ENCODE measurements at regions not wholly inside any gene's neighbourhood (a gene's known extent, or its start where the extent isn't known, plus 50 kb on each side); places are given as distances from the start of the nearest gene placed in this dataset. TPM values are rescaled to one million over a fixed set of nuclear protein-coding genes. Genes with fewer than 3 reads are reported as not detected.

- H3K36me3 ChIP-seq (ENCODE audit: insufficient read depth, low read length) = no peaks in the 10 kb centered on the region
- H3K4me1 ChIP-seq (ENCODE audit: low read length) = no peaks in the 10 kb centered on the region
These were observed 55.9 kb upstream of the PDE5A start for GRCh38 chr4:119684463-119684862.

GRCh38 chr4:119683518-119683917 lies 54.9 kb upstream of the PDE5A start:
- Histone ChIP-seq H3K4me1 (ENCODE audit: low read length) (no peaks in the 10 kb centered on the region), H3K27ac (ENCODE audit: low read length) (no peak overlapping the region), H3K9me3 (ENCODE audit: low read length) (no peaks in the 10 kb centered on the region), H4K20me1 (ENCODE audit: insufficient read depth, low read depth, low read length) (no peaks in the 10 kb centered on the region), H3K9ac (ENCODE audit: low read length) (no peak overlapping the region), H3K79me2 (ENCODE audit: low read length) (no peaks in the 10 kb centered on the region), H2AFZ (ENCODE audit: low read length) (no peak overlapping the region), H3K36me3 (ENCODE audit: insufficient read depth, low read length) (no peaks in the 10 kb centered on the region), H3K27me3 (ENCODE audit: low read length) (no peaks in the 10 kb centered on the region), H3K4me2 (ENCODE audit: low read depth, low read length, poor library complexity, severe bottlenecking) (no peak overlapping the region), H3K4me3 (ENCODE audit: low read length) (no peak overlapping the region), H3K9me2 (replicated peaks; ENCODE audit: insufficient read depth, low read length) (no peaks in the 10 kb centered on the region)
- DNase-seq = no peak

More at GRCh38 chr4:119684463-119684862, 55.9 kb upstream of the PDE5A start:
- Histone ChIP-seq H4K20me1 (ENCODE audit: insufficient read depth, low read depth, low read length) (no peaks in the 10 kb centered on the region), H3K27ac (ENCODE audit: low read length) (no peak overlapping the region), H3K9ac (ENCODE audit: low read length) (no peak overlapping the region), H3K27me3 (ENCODE audit: low read length) (0 out of 2 replicates have a peak, but pooled peaks cover under 1% of the 10 kb centered on the region), H3K79me2 (ENCODE audit: low read length) (no peaks in the 10 kb centered on the region), H3K4me2 (ENCODE audit: low read depth, low read length, poor library complexity, severe bottlenecking) (no peak overlapping the region), H3K9me2 (replicated peaks; ENCODE audit: insufficient read depth, low read length) (no peaks in the 10 kb centered on the region), H3K4me3 (ENCODE audit: low read length) (no peak overlapping the region), H3K9me3 (ENCODE audit: low read length) (no peaks in the 10 kb centered on the region), H2AFZ (ENCODE audit: low read length) (no peak overlapping the region)
- DNase-seq = no peak

GRCh38 chr4:119682099-119682498 lies 53.5 kb upstream of the PDE5A start:
- no peak for DNase-seq
- Histone ChIP-seq H3K9me3 (ENCODE audit: low read length) (no peaks in the 10 kb centered on the region), H3K4me2 (ENCODE audit: low read depth, low read length, poor library complexity, severe bottlenecking) (no peak overlapping the region), H3K4me1 (ENCODE audit: low read length) (no peaks in the 10 kb centered on the region), H2AFZ (ENCODE audit: low read length) (no peak overlapping the region), H3K9me2 (replicated peaks; ENCODE audit: insufficient read depth, low read length) (no peaks in the 10 kb centered on the region), H3K79me2 (ENCODE audit: low read length) (no peaks in the 10 kb centered on the region), H4K20me1 (ENCODE audit: insufficient read depth, low read depth, low read length) (no peaks in the 10 kb centered on the region), H3K27ac (ENCODE audit: low read length) (no peak overlapping the region), H3K9ac (ENCODE audit: low read length) (no peak overlapping the region), H3K27me3 (ENCODE audit: low read length) (no peaks in the 10 kb centered on the region), H3K4me3 (ENCODE audit: low read length) (no peak overlapping the region), H3K36me3 (ENCODE audit: insufficient read depth, low read length) (no peaks in the 10 kb centered on the region)

- H3K9me3 ChIP-seq (ENCODE audit: low read length) = no peaks in the 10 kb centered on the region
- H3K9me2 ChIP-seq (replicated peaks; ENCODE audit: insufficient read depth, low read length) = no peaks in the 10 kb centered on the region
- H3K4me3 ChIP-seq (ENCODE audit: low read length) = no peak overlapping the region
- no peak overlapping the region for H3K4me2 ChIP-seq (ENCODE audit: low read depth, low read length, poor library complexity, severe bottlenecking)
- H3K9ac ChIP-seq (ENCODE audit: low read length) = no peak overlapping the region
- no peaks in the 10 kb centered on the region for H3K27me3 ChIP-seq (ENCODE audit: low read length)
- DNase-seq = no peak
- no peaks in the 10 kb centered on the region for H3K36me3 ChIP-seq (ENCODE audit: insufficient read depth, low read length)
- H3K27ac ChIP-seq (ENCODE audit: low read length) = no peak overlapping the region
- no peaks in the 10 kb centered on the region for H4K20me1 ChIP-seq (ENCODE audit: insufficient read depth, low read depth, low read length)
- no peaks in the 10 kb centered on the region for H3K79me2 ChIP-seq (ENCODE audit: low read length)
- no peaks in the 10 kb centered on the region for H3K4me1 ChIP-seq (ENCODE audit: low read length)
- no peak overlapping the region for H2AFZ ChIP-seq (ENCODE audit: low read length)
These were observed 50.6 kb upstream of the PDE5A start for GRCh38 chr4:119679251-119679650.

GRCh38 chr4:119678761-119679160 lies 50.2 kb upstream of the PDE5A start:
- Histone ChIP-seq H3K79me2 (ENCODE audit: low read length) (no peaks in the 10 kb centered on the region), H3K27me3 (ENCODE audit: low read length) (no peaks in the 10 kb centered on the region), H3K9me3 (ENCODE audit: low read length) (no peaks in the 10 kb centered on the region), H4K20me1 (ENCODE audit: insufficient read depth, low read depth, low read length) (no peaks in the 10 kb centered on the region), H3K9ac (ENCODE audit: low read length) (no peak overlapping the region), H2AFZ (ENCODE audit: low read length) (no peak overlapping the region), H3K9me2 (replicated peaks; ENCODE audit: insufficient read depth, low read length) (no peaks in the 10 kb centered on the region), H3K36me3 (ENCODE audit: insufficient read depth, low read length) (no peaks in the 10 kb centered on the region), H3K4me3 (ENCODE audit: low read length) (no peak overlapping the region), H3K27ac (ENCODE audit: low read length) (no peak overlapping the region), H3K4me2 (ENCODE audit: low read depth, low read length, poor library complexity, severe bottlenecking) (no peak overlapping the region), H3K4me1 (ENCODE audit: low read length) (no peaks in the 10 kb centered on the region)
- no peak for DNase-seq

Small RNA genes in the stretch of these regions (small RNA-seq; reads per million reads assigned to genes)
- not detected for gene RF00019
